Activated T-cell treated with anti-CD3 and anti-CD28 coated beads for 4 hours (primary cell): ENCODE measurements at regions not wholly inside any gene's neighbourhood (a gene's known extent, or its start where the extent isn't known, plus 50 kb on each side); places are given as distances from the start of the nearest gene placed in this dataset.

Experiments
- DNase-seq: peaks from one replicate; pipeline ENCODE4 v3.0.0-alpha.2; 2020

- no peak for DNase-seq
Measured at GRCh38 chr15:57824186-57824585, 117.7 kb downstream of the POLR2M start.

- DNase-seq = no peak
Measured at GRCh38 chr15:57827021-57827420, 120.5 kb downstream of the POLR2M start.

- DNase-seq = no peak
Measured at GRCh38 chr15:57827971-57828370, 121.5 kb downstream of the POLR2M start.

- DNase-seq = no peak
Measured at GRCh38 chr15:57832183-57832582, 125.7 kb downstream of the POLR2M start.

GRCh38 chr15:57835119-57835518 lies 128.6 kb downstream of the POLR2M start:
- DNase-seq = no peak

GRCh38 chr15:57849317-57849716 lies 142.8 kb downstream of the POLR2M start:
- no peak for DNase-seq

GRCh38 chr15:57854531-57854930 lies 148.0 kb downstream of the POLR2M start:
- DNase-seq = no peak

GRCh38 chr15:57857871-57858270 lies 151.4 kb downstream of the POLR2M start:
- no peak for DNase-seq

- no peak for DNase-seq
Measured at GRCh38 chr15:57859130-57859685, 152.7 kb downstream of the POLR2M start.

- DNase-seq = peak; percentile 18
Measured at GRCh38 chr15:57861034-57861638, 154.6 kb downstream of the POLR2M start.

- DNase-seq = no peak
Measured at GRCh38 chr15:57861815-57862586, 155.5 kb downstream of the POLR2M start.

GRCh38 chr15:57862761-57863160 lies 156.2 kb downstream of the POLR2M start:
- no peak for DNase-seq

GRCh38 chr15:57865294-57865693 lies 158.8 kb downstream of the POLR2M start:
- no peak for DNase-seq

GRCh38 chr15:57866149-57866736 lies 159.7 kb downstream of the POLR2M start:
- DNase-seq = peak; percentile 33

- DNase-seq = no peak
Measured at GRCh38 chr15:57867970-57868798, 161.7 kb downstream of the POLR2M start.

- DNase-seq = no peak
Measured at GRCh38 chr15:57870667-57871066, 164.2 kb downstream of the POLR2M start.

GRCh38 chr15:57872281-57873030 lies 165.9 kb downstream of the POLR2M start:
- DNase-seq = no peak

- no peak for DNase-seq
Measured at GRCh38 chr15:57873564-57874209, 167.2 kb downstream of the POLR2M start.

GRCh38 chr15:57875347-57875746 lies 168.8 kb downstream of the POLR2M start:
- DNase-seq = no peak

GRCh38 chr15:57878573-57878972 lies 172.1 kb downstream of the POLR2M start:
- no peak for DNase-seq

GRCh38 chr15:57881361-57881760 lies 174.8 kb downstream of the POLR2M start:
- no peak for DNase-seq

GRCh38 chr15:57881972-57882371 lies 175.5 kb downstream of the POLR2M start:
- no peak for DNase-seq
